IPS-NIHi11 (cell line): ENCODE measurements at regions not wholly inside any gene's neighbourhood (a gene's known extent, or its start where the extent isn't known, plus 50 kb on each side); places are given as distances from the start of the nearest gene placed in this dataset.
"Not testable (repeated sequence)": the region's sequence is repeated elsewhere in the genome, so short reads cannot be mapped to it uniquely, and the experiment has no call there.

Experiments
- DNase-seq: peaks from one replicate; pipeline ENCODE4 v3.0.0; 2012; ENCODE audit warnings: mixed read lengths, low spot score

DNA sequence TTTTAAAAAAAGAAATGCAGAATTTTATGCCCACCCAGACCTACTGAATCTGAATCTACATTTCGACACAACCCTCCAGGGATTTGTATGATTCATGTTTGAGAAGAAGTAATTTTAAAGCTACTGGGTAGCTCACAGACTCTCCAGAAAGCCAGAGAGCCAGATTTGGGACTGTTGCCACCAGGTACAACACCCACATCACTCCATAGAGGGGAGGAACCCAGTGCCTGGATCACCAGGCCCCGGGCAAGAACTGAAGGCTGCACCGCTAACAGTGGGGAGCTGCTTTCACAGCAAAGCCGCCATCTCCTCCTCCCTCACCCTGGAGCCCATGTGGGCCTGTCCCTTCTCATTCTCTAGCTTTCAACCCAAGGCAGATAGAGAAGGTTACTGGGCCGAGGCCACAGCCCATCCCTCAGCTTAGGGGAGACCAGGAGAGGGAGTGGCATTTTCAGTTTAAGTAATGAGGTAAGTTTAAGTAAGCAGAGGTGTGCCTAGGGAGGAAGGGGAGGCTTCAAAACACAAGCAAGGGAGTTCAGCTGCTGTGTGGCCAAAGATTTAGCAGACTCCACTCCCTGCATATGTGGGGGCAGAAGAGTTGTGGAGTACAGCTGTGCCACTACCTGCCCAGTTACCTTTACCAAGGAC is 109.8 kb downstream of the IL12A start:
- no peak for DNase-seq

DNA sequence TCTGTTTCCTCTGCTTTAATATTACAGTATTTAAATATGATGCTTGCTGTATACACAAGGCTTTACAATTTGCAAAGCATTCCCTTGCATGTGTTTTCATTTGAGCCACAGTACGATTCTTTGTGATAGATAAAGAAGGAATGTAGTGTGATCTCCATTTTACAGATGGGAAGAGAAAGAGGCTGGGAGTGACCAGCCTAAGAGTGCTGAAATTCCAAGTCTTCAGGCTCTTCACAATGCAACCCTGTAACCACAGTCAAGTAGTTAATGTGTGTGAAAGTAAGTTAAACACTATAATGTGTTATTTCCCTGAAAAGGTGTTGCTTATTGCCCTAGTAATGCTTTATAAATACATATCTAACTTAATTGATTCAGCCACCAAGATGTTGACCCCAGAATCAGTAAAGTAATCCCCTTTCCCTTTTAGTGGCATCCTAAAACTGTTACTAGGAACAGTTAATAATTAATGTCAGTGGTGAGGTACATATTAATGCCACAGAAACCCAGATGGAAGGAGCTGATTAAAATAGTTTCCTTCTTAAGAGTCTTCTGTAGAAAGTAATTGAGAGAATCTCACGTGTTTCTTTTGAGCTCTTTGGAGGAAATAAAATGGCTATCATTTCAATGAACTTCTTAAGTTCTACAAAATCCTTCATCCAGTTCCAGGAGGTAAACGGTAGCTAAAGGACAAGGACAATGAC is 110.4 kb downstream of the IL12A start:
- DNase-seq, result no peak

DNA sequence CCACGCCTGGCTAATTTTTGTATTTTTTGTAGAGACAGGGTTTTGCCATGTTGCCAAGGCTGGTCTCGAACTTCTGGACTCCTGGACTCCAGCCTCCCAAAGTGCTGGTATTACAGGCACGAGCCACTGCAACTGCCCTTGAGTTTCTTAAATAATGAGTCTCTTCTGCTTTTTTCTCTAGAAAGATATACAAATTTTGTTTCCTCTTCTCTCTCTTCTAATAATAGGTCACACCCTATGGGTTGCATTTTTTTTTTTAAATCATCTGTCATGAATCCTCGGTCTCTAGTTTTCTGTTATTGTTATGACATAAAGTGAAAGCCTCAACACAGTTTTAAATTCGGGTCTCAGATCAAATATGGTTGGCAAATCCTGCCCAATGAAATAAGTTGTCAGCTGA is 111.2 kb downstream of the IL12A start:
- DNase-seq, result no peak

DNA sequence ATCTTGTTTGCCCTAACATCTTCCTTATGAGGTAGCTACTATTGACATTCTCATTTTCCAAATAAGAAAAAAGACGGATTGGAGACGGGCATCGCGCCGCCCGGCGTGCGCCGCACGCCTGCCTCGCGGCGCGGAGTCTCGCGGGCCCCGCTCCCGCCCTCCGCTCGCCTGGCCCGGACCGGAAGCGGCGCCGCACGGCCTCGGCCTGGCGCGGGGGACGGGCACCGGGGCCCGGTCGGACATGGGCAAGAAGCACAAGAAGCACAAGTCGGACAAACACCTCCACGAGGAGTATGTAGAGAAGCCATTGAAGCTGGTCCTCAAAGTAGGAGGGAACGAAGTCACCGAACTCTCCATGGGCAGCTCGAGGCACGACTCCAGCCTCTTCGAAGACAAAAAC is 112.0 kb downstream of the IL12A start:
- no peak for DNase-seq

DNA sequence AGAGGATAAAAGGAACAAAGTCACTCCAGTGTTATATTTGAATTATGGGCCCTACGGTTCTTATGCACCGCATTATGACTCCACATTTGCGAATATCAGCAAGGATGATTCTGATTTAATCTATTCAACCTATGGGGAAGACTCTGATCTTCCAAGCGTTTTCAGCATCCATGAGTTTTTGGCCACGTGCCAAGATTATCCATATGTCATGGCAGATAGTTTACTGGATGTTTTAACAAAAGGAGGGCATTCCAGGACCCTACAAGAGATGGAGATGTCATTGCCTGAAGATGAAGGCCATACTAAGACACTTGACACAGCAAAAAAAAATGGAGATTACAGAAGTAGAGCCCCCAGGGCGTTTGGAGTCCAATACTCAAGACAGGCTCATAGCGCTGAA is 113.4 kb downstream of the IL12A start:
- DNase-seq, result not testable (repeated sequence)

DNA sequence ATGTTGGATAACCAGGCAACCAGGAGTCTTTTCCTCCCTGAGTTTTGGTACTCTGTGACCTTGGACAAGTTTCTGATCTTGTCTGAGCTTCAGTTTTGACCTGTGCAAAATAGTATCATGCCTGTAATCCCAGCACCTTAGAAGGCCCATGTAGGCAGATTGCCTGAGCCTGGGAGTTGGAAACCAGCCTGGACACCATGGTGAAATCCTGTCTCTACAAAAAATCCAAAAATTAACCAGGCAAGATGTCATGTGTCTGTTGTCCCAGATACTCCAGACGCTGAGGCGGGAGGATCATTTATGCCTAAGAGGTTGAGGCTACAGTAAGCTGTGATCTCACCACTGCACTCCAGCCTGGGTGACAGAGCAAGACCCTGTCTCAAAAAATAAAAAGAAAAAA is 114.8 kb downstream of the IL12A start:
- DNase-seq, result no peak

DNA sequence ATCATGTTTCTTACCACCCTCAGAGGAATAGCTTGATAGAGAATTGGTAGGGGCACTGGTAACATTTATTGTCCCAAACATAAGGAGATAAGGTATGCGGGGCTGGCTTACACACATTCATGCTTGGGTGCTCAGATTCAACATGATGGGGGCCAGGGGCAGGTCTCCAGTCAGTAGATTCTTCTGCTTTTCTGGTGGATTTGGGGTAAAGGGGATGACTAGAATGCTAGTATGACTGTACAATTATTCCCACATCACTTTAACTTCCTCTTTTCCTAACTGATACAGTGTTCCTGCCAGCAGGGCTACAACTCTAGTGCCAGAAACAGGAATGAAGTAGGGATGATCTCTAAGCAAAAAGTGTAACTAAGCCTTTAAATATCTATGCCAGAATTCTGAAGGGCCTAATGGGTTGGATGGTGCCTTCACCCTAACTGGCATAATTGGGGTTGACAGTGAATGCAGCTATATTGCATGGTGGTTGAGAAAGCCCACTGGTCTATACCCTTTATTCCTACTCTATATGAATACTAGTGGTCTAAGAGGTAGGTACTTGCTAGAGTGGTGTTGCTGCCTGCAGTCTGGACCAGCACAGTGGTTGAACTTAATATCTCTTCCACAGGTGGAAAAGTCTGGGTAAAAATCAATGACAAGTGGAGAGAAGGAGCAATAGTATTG is 117.4 kb downstream of the IL12A start:
- DNase-seq, result no peak

DNA sequence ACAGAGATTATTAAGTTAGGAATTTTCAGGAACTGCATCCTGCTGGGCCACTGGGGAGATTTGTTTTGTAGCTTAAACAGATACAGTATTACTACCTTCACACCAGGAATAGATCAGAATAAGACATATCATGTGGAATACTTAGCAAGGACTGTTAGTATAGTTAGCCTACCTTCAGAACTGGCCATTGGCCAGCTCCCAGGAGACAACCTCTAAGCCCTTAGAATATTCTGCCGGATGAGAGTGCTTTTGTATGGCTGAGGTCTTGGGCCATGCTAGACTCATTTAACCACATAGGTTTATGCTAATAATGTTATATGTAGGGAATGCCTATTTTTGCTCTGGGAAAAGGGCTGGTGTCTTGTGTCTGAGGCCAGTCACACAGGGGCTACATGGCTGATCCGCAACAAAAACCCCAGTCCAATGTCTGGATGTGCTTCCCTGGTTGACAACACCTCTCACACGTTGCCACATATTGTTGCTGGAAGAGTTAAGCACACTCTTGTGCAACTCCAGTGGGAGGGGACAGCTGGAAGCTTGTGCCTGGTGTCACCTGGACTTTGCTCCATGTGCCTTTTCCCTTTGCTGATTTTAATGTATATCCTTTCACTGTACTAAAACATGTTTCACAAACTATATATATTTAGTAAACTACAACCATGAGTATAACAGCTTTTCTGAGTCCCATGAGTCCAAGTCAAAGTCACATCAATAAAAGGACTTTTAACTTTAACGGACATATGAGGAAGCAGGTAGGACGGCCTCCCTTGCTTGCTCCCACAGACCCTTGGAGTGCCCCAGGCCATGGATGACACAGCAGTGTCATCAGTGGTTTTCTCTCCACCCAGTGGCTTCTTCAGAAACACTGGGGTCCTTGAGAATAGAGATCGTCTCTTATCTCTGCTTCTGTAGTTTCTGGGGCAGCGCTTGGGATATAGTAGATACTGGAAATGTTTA is 118.0 kb upstream of the C3orf80 start:
- DNase-seq, result no peak

DNA sequence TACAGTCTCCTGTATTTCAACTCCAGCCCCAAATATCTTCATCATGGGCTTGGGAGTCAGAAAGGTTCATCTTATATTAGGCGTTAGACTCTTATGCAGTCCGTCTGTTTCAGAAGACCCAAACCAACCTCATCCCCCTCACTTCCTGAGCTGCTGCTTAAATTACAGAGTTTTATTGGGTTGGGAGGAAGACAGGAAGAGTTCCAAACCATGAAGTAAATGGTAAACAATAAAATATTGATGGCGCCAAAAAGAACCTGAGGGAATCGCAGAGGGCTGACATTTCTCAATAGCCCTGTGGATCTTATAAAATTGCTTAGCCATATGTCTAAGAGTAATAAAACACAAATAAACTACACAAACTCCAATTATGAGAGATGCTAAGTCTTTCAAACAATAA is 116.9 kb upstream of the C3orf80 start:
- no peak for DNase-seq

DNA sequence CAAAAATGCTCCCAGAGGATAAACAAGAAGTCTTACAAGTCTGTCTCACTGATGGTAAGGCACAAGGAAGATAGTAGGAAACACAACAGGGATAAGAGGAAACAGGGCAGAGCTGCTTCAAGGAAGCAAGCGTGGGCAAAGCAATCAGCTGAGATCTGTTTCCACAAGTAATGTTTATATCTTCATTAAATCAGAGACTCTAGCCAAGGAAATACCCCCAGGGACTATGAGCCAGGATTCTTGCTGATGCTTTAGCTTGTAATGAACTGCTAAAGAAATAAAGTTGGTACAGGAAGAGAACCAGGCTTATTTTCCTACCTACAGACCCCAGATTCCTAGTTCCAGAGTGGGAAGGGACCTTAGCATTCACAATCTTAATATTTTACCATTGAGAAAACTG is 112.7 kb upstream of the C3orf80 start:
- no peak for DNase-seq

DNA sequence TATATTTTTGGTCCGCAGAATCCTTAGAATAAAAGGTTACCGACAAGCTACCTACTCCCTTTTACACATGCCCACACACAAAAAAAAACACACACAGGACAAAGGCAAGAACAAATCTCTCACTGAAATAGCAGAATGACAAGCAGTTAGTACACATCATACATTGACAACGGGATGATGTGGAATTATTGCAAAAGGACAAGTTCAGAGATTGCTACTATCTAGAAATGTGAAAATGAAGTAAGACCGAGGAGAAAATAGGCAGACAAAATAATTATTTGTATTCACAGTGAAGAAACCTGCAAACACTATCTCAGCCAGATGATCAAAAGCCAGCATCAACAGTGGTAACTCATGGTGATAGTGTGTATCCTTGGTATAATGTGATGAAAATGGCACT is 112.2 kb upstream of the C3orf80 start:
- DNase-seq, result no peak

DNA sequence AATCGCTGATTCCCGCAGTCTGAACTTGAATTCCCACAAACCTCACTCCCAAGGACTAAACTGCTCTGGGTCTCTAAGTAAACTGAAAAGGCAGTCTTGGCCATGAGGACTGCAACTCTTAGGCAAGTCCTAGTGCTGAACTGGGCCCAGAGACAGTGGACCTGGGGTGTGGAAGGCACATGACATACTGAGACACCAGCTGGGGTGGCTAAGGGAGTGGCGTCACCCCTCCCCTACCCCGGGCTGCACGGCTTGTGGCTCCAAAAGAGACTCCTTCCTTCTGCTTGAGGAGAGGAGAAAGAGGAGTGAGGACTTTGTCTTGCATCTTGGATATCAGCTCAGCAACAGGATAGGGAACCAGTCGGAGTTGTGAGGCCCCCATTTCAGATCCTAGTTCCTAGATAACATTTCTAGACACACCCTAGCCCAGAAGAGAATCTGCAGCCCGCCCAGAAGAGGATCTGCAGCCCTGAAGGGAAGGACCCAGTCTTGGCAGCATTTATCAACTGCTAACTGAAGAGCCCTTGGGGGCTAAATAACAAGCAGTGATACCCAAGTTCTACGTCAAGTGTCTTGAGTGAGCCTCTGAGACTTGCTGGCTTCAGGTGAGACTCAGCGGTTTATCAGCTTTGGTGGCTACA is 110.7 kb upstream of the C3orf80 start:
- DNase-seq, result no peak

DNA sequence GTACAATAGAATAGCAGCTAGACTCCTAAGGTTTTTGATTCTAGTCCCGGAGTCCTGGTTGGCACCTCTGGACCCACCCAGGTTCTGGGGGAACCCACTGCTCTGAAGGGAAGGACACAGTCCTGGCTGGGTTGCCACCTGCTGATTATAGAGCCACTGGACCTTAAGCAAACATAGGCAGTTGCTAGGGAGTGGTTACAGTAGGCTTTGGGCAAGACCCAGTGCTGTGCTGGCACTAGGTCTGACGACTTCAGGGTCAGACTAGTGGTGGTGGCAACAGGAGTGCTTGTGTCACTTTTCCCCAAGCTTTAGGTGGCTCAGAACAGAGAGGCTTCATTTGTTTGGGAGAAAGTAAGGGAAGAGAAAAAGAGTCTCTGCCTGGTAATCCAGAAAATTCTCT is 109.8 kb upstream of the C3orf80 start:
- no peak for DNase-seq

DNA sequence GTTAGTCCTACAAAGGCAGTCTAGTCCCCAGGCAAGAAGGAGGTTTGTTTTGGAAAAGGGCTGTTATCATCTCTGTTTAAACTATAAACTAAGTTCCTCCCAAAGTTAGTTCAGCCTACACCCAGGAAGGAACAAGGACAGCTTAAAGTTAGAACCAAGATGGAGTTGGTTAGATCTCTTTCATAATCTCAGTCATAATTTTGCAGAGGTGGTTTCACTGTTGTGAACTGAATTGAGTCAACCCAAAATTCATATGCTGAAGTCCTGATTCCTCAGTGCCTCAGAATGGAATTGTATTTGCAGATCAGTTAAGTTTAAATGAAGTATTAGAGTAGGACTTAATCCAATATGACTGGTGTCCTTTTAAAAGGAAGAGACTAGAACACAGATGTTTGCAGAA is 101.0 kb upstream of the C3orf80 start:
- no peak for DNase-seq

DNA sequence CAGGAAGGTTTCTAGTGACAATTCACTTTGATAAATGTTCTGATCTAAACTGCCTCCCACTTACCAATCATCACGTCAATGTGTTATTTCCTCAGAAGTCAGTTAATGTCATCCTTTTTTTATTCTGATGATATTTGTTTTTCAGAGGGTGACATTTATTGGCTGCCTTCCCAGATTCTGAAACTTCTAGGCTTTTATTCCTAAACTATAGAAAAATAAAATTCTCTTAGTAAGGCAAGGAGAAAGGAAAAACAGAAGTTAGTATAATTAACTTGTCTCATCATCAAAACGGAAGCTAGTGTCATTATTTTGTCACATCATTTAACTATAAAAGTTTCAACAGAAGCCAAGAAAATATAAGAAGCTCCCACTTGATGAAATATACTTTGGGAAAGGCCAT is 100.0 kb upstream of the C3orf80 start:
- DNase-seq, result no peak

DNA sequence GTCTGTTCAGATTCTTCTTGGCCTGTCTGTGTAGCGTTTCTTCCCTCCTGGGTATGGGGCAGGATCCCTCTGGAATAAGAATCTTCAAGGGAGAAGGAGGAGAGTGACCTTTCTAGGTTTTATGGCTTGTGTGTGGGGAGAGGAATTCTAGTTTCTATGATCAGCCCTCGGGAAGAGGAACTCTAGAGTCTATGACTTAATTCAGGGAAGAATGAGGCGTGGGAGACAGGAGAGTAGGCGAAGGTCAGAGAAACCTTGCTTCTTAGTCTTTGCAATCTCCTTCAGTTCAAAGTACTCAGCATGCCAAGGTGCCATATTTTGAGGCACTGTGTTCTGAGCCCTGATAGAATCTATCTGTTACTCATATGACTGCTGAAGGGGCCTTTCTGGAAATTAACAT is 99.2 kb upstream of the C3orf80 start:
- no peak for DNase-seq

DNA sequence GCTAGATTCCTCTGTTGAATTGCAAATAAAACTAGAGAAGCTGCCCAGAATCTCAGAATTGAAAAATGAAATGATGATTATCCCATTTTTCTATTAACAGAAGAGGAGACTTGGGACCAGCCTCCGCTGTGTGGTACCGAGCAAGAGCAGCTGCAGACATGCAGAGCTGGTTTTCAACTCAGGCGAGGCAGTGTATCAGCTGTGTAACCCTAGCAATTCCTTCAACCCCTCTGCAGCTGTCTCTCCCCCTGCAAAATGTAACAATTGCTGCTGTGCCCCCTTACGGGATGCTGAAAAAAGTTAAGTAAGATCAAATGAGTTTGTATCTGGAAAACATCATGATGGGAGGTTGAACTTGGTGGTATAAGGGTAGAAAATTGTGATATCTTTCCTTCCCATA is 98.5 kb upstream of the C3orf80 start:
- DNase-seq, result no peak

DNA sequence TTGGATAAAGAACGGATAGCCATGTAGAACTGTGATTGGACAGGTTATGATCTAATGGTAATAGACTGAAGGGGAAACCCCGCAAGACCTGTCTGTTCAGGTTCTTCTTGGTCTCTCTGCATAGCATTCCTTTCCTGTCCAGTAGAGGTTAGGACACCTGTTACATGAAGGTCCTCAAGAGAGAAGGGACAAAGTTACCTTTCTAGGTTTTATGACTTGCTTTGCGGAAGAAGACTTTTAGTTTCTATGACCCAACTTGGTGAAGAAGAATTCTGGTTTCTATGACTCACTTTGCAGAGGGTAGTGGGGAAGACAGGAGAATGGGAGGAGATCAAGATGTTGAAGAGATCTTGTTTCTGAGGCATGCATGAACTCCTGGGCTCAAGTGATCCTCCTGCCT is 97.9 kb upstream of the C3orf80 start:
- DNase-seq, result no peak

DNA sequence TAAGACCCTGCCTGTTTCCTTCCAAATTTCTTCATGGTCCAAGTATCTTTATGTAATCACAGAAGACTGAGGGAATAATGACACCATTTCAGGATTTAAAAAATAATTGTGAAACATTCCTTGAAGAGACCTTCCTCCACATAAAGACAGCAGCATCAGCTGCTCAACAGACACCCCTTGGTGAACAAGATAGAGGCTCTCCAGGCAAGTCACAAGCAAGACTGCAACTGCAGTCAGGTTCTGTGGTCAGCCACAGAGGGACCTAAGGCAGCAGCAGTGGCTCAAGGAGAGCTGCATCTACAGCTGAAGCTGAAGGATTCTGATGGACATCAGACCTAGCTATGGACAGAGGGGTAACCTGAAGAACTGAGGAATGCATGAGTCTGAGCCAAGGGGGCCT is 97.2 kb upstream of the C3orf80 start:
- DNase-seq, result no peak

DNA sequence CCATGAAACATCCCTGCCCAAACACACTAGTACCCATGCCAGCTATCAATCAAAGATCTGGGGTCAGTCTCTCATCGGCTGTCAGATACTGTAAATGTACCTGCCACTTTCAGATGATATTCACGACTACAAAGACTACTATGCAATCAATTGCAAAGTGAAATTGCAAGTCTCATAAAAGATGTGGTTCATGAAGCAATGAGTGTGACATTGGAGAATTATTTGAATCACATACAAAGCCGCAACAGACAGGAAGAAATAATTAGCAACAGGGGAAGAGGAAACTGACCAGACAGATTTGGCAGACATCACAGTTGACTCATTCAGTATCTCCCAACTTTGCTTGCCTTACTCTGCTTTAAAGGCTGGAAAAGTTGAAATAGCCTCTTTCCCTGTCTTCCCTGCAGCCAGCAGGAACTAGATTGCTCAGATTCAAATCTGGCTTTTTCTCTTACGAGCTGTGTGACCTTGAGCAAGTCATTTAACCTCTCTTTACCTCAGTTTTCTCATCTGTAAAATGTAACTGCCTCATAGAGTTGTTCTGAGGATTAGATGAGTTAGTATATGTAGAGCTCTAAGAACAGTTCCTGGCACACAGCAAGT is 95.7 kb upstream of the C3orf80 start:
- no peak for DNase-seq

DNA sequence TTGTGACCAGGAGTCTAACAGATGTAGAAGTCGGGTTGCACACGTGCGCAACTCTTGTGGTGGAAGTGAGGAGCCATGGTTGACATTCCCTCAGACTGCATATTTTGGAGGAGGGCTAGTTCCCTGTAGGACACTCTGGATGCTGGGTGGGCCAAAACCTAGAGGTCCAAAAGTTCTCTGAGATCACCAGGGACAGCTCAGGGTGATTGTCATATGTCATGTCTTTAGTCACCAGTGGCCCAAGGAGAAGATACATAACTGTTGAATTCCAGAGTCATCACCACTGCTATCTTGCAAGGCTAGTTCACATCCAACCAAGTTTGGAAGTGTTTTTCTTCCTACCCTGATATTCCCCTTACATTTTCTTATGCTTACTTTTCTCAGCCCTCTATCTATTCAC is 95.2 kb upstream of the C3orf80 start:
- no peak for DNase-seq

DNA sequence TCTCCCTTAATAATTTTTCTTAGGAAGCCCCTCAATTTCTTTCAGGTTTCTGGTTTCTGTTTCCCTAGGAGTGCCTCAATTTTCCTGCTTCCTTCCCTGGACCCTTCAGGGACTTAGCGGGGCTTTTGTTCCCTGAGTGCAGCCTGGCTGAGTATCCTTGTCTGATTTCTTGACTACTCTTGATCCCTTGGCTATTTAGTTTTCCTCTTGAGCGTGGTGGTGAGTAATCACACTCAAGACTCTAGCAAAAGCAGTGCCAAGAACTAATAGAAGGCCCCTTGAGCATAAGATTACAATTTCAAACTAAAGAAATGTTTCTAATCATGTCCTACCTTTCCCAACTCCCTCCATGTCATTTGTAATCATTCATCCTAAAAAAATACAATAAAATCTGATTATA is 94.3 kb upstream of the C3orf80 start:
- DNase-seq, result no peak
